ENCODE measurements at regions not wholly inside any gene's neighbourhood (a gene's known extent, or its start where the extent isn't known, plus 50 kb on each side); places are given as distances from the start of the nearest gene placed in this dataset.
"Not testable (repeated sequence)": the region's sequence is repeated elsewhere in the genome, so short reads cannot be mapped to it uniquely, and the experiment has no call there.

DNA sequence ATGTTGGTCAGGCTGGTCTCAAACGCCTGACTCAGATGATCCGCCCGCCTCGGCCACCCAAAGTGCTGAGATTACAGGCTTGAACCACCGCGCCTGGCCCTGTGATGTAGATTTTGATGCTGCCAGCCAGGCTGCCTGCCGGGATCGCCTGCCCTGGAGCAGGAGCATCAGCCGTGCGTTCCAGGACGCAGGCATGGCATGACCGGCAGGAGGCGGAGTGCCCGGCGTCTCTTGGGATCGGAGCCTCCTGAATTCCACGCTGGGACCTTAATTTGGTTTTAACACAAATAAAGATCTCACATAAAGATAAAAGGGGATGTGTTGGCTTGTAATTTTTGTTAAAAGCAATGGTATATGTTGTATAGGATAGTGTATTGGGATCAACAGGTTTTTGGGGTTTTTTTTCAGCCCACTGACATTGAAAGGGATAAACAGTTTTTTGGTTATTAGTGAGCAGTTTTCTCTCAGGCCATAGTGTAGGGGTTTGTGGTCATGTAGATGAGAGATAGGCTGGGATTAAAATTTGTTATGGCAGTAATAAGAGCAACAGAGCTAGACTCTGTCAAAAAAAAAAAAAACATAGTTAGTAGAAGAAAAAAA is 1406.4 kb downstream of the UQCRFS1 start:
- no peak overlapping the region for H3K4me3 ChIP-seq (ENCODE audit: low read length)
- TF ChIP-seq ZNF274 (IDR thresholded peaks at IDR 0.05; ENCODE audit: low read depth, low read length) = no peak

GRCh38 chr19:27805848-27806247 is 1407.1 kb downstream of the UQCRFS1 start:
- H3K4me3 ChIP-seq (ENCODE audit: low read length) = no peak overlapping the region
- TF ChIP-seq ZNF274 (IDR thresholded peaks at IDR 0.05; ENCODE audit: low read depth, low read length) = no peak

GRCh38 chr19:27802293-27802692 is 1410.7 kb downstream of the UQCRFS1 start:
- H3K4me3 ChIP-seq (ENCODE audit: low read length) = not testable (repeated sequence)

DNA sequence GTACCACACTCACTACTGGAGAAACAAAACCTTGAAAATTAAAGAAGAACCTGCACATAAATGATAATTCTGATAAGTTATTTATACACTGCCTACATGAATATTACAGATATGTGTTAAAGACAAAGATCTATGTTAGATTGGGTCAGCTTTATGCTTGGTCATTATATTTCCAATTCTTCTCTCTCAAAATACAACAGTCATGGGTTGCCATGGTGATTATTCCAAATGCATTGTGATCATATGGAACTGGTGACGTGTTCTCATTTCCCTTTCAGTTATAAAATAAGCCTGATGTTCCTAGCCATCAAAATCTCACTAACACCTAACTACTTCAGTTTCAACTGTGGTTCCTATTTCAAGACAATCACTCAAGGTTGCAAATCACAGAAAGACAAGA is 1416.4 kb downstream of the UQCRFS1 start:
- TF ChIP-seq ZNF274 (IDR thresholded peaks at IDR 0.05; ENCODE audit: low read depth, low read length) = no peak
- no peak overlapping the region for H3K4me3 ChIP-seq (ENCODE audit: low read length)

DNA sequence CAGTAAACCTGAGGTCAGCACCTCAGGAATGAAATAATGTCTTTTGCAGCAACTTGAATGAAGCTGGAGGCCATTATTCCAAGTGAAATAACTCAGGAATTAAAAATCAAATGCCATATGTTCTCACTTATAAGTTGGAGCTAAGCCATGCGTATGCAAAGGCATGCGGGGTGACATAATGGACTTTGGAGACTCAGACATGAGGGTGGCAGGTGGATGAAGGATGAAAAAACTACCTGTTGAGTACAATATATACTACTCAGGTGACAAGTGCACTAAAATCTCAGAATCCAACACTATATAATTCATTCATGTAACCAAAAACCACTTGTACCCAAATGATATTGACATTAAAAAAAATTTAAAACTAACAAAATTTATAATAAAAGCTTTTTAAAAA is 1416.9 kb downstream of the UQCRFS1 start:
- no peak overlapping the region for H3K4me3 ChIP-seq (ENCODE audit: low read length)
- no peak for TF ChIP-seq ZNF274 (IDR thresholded peaks at IDR 0.05; ENCODE audit: low read depth, low read length)

DNA sequence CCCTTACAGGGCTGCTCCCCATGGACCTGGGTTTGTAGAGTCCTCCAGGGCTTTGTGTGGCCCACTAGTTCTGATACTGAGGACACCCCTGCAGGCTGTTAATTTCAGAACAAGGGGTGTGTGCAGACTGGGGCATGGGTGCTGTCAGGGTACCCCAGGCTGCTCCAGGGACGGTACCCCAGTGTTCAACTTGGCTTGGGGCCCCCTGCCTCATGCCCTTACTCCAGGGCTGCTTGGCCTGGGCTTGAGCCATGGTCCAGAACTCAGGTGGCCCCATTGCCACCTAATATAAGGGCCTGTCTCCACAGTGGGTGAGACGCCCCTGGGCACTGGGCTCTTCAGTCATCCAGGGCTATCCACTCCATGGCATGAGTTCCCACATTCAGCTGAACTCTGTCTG is 1417.6 kb downstream of the UQCRFS1 start:
- H3K4me3 ChIP-seq (ENCODE audit: low read length) = no peak overlapping the region; the same call in 1 of the 2 replicates
- TF ChIP-seq ZNF274 (IDR thresholded peaks at IDR 0.05; ENCODE audit: low read depth, low read length) = no peak

- no peak for TF ChIP-seq ZNF274 (IDR thresholded peaks at IDR 0.05; ENCODE audit: low read depth, low read length)
- peak overlapping the region; percentile 77 for H3K4me3 ChIP-seq (ENCODE audit: low read length)
Measured at GRCh38 chr19:27794494-27795042, 1418.4 kb downstream of the UQCRFS1 start.

- TF ChIP-seq ZNF274 (IDR thresholded peaks at IDR 0.05; ENCODE audit: low read depth, low read length) = no peak
- H3K4me3 ChIP-seq (ENCODE audit: low read length) = peak overlapping the region; percentile 77
Measured at GRCh38 chr19:27793644-27794493, 1419.1 kb downstream of the UQCRFS1 start.

- H3K4me3 ChIP-seq (ENCODE audit: low read length) = peak overlapping the region; percentile 77
- no peak for TF ChIP-seq ZNF274 (IDR thresholded peaks at IDR 0.05; ENCODE audit: low read depth, low read length)
Measured at GRCh38 chr19:27793128-27793643, 1419.8 kb downstream of the UQCRFS1 start.

DNA sequence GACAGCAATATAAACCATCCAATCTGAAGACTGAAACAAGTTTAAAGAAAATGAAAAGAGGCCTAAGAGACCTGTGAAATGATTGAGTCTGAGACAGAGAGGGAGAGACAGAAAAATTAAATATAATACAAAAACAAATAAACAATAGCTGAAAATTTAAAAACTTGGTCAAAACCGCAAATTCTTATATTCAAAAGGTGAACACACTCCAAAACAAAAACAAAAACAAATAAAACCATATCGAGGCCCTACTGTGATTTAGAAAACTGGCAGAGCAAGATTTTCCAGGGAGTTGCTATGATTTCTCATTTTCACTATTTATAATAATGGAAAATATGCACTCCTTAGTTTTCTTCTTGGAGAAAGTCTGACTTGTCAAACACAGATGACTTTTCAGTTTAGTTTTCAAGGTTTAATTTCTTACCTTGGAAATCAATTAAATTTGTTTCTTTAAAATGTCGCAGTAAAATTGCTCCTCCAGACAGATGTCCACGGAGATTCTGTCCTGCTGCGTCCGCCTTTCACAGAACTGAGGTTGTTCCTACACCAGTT is 1420.3 kb downstream of the UQCRFS1 start:
- peak overlapping the region; percentile 77 for H3K4me3 ChIP-seq (ENCODE audit: low read length)
- no peak for TF ChIP-seq ZNF274 (IDR thresholded peaks at IDR 0.05; ENCODE audit: low read depth, low read length)

- no peak overlapping the region for H3K4me3 ChIP-seq (ENCODE audit: low read length)
- TF ChIP-seq ZNF274 (IDR thresholded peaks at IDR 0.05; ENCODE audit: low read depth, low read length) = no peak
Measured at GRCh38 chr19:27780367-27781075, 1432.4 kb downstream of the UQCRFS1 start.

DNA sequence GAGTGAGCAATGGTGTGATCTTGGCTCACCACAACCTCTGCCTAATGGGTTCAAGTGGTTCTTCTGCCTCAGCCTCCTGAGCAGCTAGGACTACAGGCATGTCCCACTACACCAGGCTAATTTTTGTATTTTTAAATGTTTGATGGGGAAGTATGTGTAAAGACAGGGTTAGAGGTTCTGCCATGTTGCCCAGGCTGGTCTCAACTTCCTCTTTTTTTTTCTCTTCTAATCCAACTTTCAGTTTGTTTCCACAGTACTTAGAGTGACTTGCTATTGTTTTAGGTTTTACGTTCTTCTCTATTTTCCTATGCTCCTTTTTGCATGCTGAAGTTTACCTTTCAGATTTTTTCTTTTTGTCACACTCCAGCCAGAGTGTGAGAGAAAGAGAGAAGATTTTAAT is 1433.0 kb downstream of the UQCRFS1 start:
- TF ChIP-seq ZNF274 (IDR thresholded peaks at IDR 0.05; ENCODE audit: low read depth, low read length) = no peak
- H3K4me3 ChIP-seq (ENCODE audit: low read length) = no peak overlapping the region

- H3K4me3 ChIP-seq (ENCODE audit: low read length) = no peak overlapping the region
- no peak for TF ChIP-seq ZNF274 (IDR thresholded peaks at IDR 0.05; ENCODE audit: low read depth, low read length)
Measured at GRCh38 chr19:27777726-27778125, 1435.2 kb downstream of the UQCRFS1 start.

GRCh38 chr19:27777242-27777641 is 1435.7 kb downstream of the UQCRFS1 start:
- TF ChIP-seq ZNF274 (IDR thresholded peaks at IDR 0.05; ENCODE audit: low read depth, low read length) = no peak
- H3K4me3 ChIP-seq (ENCODE audit: low read length) = no peak overlapping the region

All from GM08714 (cell line).